ENCODE measurements at regions not wholly inside any gene's neighbourhood (a gene's known extent, or its start where the extent isn't known, plus 50 kb on each side); places are given as distances from the start of the nearest gene placed in this dataset.

GRCh38 chr9:90343991-90344390 lies 298.6 kb downstream of the DIRAS2 start:
- H3K4me2 ChIP-seq (ENCODE audit: insufficient read depth in 1 of 2, low read depth in 2 of 2, low read length in 2 of 2) = no peak overlapping the region
- H3K9me3 ChIP-seq (ENCODE audit: insufficient read depth in 2 of 2, low read depth in 1 of 2, low read length in 1 of 2) = no peaks in the 10 kb centered on the region
- H3K36me3 ChIP-seq (ENCODE audit: control insufficient read depth in 2 of 4, insufficient read depth in 4 of 4, low read length in 3 of 4) = no peaks in the 10 kb centered on the region
- no peak overlapping the region for H4K8ac ChIP-seq (ENCODE audit: extremely low read depth, insufficient read depth, low read length)
- H2BK12ac ChIP-seq (ENCODE audit: low read depth, low read length) = no peak overlapping the region
- H2AFZ ChIP-seq (ENCODE audit: low read length) = no peak overlapping the region
- no peak overlapping the region for H4K91ac ChIP-seq (replicated peaks; ENCODE audit: insufficient read length, low read length)
- no peak overlapping the region for H3K4me3 ChIP-seq (ENCODE audit: extremely low read depth in 1 of 4, insufficient read depth in 2 of 4, low read depth in 3 of 4, low read length in 4 of 4)
- no peaks in the 10 kb centered on the region for H3K79me2 ChIP-seq (ENCODE audit: control insufficient read depth in 1 of 2, insufficient read depth in 2 of 2, low read length in 2 of 2)
- DNase-seq (ENCODE audit: low read depth in 1 of 2, low spot score in 2 of 2) (no peak), FAIRE-seq (no peak)
- ChIA-PET POLR2A (ENCODE audit: partially characterized antibody) (no interaction called here), CTCF (ENCODE audit: partially characterized antibody) (no interaction called here)
- H3K23me2 ChIP-seq (ENCODE audit: low read depth, low read length) = no peaks in the 10 kb centered on the region; the same call in 1 of the 2 replicates
- no peak overlapping the region for H3K23ac ChIP-seq (ENCODE audit: insufficient read length)
- H3K4ac ChIP-seq (replicated peaks; ENCODE audit: insufficient read length, low read depth, low read length) = no peak overlapping the region
- no peak overlapping the region for H2AK5ac ChIP-seq (ENCODE audit: low read depth, low read length)
- peaks cover 0 to 4% (median 0%) of the 10 kb centered on the region in 4 experiments; a peak in 1 of 7 replicates for H3K4me1 ChIP-seq (replicated peaks in 1 of 4; ENCODE audit: control insufficient read depth in 3 of 4, insufficient read depth in 4 of 4, low read length in 3 of 4)
- no peak overlapping the region for H3K56ac ChIP-seq (replicated peaks; ENCODE audit: insufficient read length, low read depth, low read length)
- no peak overlapping the region for H2BK120ac ChIP-seq (replicated peaks; ENCODE audit: low read depth, low read length)
- H2BK20ac ChIP-seq (ENCODE audit: low read length) = no peak overlapping the region
- H3K9ac ChIP-seq (replicated peaks in 1 of 4; ENCODE audit: extremely low read depth in 1 of 4, low read depth in 3 of 4, low read length in 3 of 4) = no peak overlapping the region
- no peak overlapping the region for H3K27ac ChIP-seq (ENCODE audit: low read depth, low read length)
- 73% methylated on average over 1 of the region's 1 CpG; no CpG with 5 or more reads in 1 of the 2 experiments for whole genome bisulfite sequencing, 2 experiments (ENCODE audit: extremely low coverage in 1 of 2, insufficient coverage in 1 of 2, insufficient read length in 1 of 2, insufficient replicate concordance in 2 of 2, low coverage in 1 of 2, low lambda C conversion rate in 2 of 2, missing lambda C conversion rate in 1 of 2)
- no peak overlapping the region for H3K18ac ChIP-seq (ENCODE audit: extremely low read depth, low read length)
- no peaks in the 10 kb centered on the region for H3K27me3 ChIP-seq (replicated peaks in 1 of 4; ENCODE audit: control insufficient read depth in 3 of 4, extremely low read depth in 1 of 4, insufficient read depth in 3 of 4, low read length in 3 of 4)
- H2BK15ac ChIP-seq (ENCODE audit: low read length) = no peak overlapping the region
- H2BK5ac ChIP-seq (ENCODE audit: low read depth, low read length) = no peak overlapping the region
- H4K5ac ChIP-seq (ENCODE audit: insufficient read length, low read depth, low read length) = no peak overlapping the region
- H3K14ac ChIP-seq (ENCODE audit: insufficient read length) = no peak overlapping the region
- no peaks in the 10 kb centered on the region for H4K20me1 ChIP-seq (replicated peaks in 1 of 2; ENCODE audit: control insufficient read depth in 1 of 2, insufficient read depth in 2 of 2, low read length in 2 of 2)
- no peaks in the 10 kb centered on the region for H3K79me1 ChIP-seq (ENCODE audit: low read depth, low read length)
- TF ChIP-seq KDM4A (IDR thresholded peaks at IDR 0.05; ENCODE audit: low read depth, low read length, severe bottlenecking) (no peak), KDM1A (IDR thresholded peaks at IDR 0.05; ENCODE audit: borderline replicate concordance, low read length) (no peak), TEAD4 (IDR thresholded peaks at IDR 0.05; ENCODE audit: low read depth, low read length) (no peak), FOSL1 (IDR thresholded peaks at IDR 0.05; ENCODE audit: insufficient read depth, low read depth, low read length) (no peak), CTCF (IDR thresholded peaks at IDR 0.05; ENCODE audit: control extremely low read depth in 1 of 3, insufficient read depth in 1 of 3, low read depth in 1 of 3, low read length in 3 of 3) (no peak), NRF1 (IDR thresholded peaks at IDR 0.05; ENCODE audit: low read depth, low read length) (no peak), E2F6 (IDR thresholded peaks at IDR 0.05) (no peak), USF2 (IDR thresholded peaks at IDR 0.05; ENCODE audit: low read length) (no peak), SIN3A (conservative IDR thresholded peaks at IDR 0.05 in 1 of 2, IDR thresholded peaks at IDR 0.05 in 1 of 2; ENCODE audit: low read depth in 1 of 2, low read length in 2 of 2) (no peak), CTBP2 (IDR thresholded peaks at IDR 0.05; ENCODE audit: borderline replicate concordance, insufficient read depth, insufficient read length, low read length) (no peak)

All from H1 (cell line).